HG03196 (cell line): ENCODE measurements at regions not wholly inside any gene's neighbourhood (a gene's known extent, or its start where the extent isn't known, plus 50 kb on each side); places are given as distances from the start of the nearest gene placed in this dataset.

ENCODE experiments used
- ATAC-seq: cut with Tn5 transposase; IDR thresholded peaks from one replicate; pipeline ENCODE4 v1.9.1; 2021; ENCODE audit not compliant: unreplicated experiment

- ATAC-seq: no peak
Measured at GRCh38 chr3:189500299-189500698, 130.9 kb upstream of the TP63 start.

DNA sequence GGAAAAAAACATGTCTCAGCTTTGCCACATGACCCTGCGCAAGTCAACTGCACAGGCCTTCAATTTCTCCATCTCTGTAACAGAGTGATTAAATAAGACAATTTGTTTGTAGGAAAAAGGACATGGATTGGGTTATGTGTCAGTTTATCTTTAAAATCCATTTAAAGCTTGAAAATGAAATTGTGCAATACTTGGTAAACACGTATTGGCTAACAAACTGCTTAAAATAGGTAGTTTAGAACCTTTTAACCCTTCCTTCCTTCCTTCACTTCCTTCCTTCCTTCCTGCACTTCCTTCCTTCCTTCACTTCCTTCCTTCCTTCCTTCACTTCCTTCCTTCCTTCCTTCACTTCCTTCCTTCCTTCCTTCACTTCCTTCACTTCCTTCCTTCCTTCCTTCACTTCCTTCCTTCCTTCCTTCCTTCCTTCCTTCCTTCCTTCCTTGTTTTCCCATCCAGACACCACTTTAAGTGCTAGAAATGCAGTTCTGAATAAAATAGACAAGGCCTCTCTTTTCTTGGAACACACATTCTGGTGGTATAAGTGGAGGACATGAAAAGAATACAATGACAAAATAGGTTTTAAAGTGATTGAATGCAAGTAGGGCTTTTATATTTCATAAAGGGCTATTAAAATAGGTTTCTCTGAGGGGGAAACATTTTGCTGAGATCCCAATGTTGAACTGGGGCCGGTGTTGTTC, 130.2 kb upstream of the TP63 start:
- ATAC-seq: no peak

GRCh38 chr3:189502256-189502655, 128.9 kb upstream of the TP63 start:
- ATAC-seq: no peak

DNA sequence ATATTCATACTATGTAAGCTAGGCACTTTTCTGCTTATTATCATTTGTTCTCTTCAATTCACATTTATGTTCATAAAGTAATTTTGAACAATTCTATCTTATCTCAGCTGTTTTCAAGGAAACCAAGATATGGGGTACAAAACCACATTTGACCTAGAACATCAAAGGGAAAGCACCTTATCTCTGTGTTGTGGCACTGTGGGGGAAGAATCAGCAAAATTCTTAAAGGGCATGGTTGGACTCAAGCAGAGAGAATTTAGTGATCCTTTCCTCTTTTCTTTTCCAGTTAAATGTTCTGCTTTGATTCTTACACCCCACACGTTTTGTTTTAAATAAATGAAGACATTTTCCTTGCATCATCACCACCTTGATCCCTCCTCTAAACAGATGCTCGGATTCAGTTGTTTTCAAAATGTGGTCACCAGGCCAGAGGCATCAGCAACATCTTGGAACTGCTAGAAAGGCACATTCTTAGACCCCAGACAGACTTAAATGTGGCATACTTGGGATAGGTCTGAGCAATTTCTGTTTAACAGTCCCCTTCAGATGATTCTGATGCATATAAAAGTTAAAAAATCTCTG, 128.4 kb upstream of the TP63 start:
- no peak for ATAC-seq

DNA sequence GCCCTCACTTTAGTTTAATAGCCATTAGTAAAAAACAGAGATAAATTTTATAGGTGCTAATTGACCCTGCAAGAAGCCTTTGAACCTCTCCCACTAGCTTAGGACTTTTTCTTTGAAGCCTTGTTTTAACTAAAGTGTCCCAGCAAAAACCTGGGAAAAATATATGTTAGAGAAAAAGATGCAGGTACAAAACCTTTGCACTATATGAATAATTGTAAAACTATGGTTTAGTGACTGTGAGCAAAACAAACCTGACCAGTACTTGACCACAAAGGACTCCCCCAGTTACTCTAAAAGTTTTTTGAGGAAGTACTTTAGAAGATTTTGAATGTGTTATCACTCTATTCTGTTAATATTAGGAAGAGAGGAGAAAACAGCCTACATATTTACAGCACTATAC, 123.3 kb upstream of the TP63 start:
- peak; percentile 56 for ATAC-seq

DNA sequence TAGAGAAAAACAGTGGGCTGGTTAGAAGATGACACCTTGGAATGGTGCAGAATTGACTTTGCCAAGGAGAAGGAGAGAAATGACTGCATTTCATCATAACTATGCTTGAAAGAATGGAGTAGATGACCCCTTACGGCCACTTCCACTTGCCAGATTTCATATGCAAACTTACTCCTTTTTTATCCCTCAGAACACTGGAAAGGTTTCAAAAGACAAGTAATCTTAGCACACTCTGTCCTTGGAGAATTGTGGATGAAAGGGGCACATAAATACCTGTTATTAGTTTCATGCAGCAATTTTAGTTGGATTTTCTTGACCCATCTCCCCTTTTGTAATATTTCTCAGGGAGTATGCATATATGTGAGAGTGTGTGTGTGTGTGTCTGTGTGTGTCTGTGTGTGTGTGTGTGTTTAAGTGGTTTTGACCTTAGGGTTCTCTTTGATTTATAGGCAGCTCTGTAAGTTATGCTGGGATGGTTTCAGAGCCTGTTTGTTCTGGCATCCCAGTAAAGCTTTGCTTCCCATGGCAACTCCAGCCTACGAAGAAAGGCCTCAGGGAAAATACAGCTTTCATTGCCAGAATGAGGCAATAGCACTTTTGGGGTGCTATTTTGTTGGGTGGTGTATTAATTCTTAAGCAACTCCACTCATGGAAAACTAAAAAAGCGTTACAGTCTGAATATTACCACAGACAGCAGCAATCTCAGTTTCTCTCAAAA, 122.2 kb upstream of the TP63 start:
- no peak for ATAC-seq

- peak; percentile 61 for ATAC-seq
Measured at GRCh38 chr3:189512039-189512438, 119.2 kb upstream of the TP63 start.

DNA sequence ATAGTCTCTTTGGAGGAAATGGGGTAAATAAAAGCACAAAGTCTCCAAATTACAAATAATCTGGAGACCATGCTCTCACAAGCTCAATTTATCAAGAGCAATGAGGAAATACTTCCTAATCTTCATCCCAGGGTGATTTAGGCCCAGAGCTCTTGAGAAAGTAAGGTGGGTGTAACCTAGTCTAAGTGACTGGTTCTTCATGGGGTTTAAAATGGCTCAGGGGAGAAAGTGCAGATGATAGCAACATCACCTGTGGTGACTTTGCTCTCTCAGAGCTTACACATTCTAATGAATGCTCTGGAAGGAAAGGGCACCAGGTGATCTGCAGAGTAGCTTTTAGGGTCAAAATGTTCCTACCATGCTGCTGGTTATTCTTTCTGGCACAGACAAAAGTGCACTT, 118.4 kb upstream of the TP63 start:
- no peak for ATAC-seq

DNA sequence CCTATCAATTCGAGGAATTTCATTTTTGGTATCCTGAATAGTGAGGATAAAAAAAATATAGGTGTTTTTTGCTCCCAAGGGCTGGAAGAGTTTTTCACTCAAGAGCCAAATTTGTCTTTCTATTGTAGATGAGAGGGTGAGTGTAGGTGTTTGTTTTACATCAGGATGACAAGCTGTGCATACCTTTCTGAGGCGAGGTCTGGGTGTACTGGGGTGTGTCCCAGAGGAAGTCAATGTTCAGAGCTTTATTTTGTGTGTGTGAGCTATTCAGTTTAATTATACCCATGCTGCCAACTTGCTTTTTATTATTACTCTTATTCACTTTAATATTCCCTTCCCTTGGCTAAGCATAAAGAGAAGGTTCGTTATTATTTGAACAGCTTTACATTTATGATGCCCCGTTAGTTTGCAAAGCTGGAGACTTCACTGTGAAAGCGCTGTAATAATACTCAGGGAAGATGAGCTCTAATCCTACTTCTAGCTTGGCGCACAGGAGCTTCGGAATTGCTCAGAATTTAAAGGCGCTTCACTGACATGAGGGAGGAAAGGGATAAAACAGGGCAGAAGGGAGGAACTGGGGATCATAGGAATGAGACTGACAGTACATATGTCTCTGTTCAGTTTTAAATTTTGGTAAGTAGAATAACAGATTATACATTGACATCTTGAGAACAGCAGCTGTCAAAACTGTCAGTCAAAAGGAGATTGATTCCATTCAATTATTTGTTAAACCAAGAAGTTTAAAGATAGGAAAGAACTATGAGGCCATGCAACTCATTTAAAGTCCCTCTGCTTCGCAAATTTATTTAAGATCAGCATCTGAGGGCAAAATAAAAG, 117.7 kb upstream of the TP63 start:
- ATAC-seq: no peak

DNA sequence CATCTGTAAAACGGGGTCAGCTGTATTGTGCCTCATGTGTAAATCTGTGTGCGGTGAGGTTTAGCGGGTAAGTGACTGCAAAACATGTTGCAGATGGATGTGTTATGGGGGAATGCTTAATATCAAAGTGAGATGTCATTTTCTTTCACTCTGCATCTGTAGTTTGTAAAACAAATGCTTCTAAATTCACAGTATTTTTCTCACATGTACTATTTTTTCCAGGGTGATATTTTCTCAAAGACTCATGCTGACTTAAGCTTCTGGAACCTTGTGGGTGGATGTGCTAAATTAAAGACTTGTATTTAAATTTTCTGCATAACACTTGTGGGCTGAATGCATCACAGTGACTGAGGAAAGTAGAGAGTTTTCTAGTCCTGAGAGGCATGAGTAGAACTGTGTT, 115.2 kb upstream of the TP63 start:
- ATAC-seq: no peak

DNA sequence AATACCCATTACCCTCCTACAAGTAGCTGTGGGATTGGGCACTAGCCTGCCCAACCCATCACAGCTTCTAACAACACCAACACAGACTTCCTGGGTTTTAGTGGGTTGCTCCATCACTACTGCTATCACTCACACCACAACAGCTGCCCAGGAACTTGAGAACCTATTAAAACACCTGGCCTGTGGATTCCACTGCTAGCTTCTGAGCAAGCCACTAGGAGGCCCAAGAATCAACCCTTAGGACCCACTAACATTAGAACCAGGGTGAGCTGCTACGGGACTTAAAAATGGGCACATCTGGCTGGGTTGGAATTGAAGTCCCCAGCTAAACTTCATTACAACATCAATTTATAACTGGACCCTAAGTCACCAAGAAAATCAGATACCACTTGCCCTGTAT, 113.2 kb upstream of the TP63 start:
- no peak for ATAC-seq

DNA sequence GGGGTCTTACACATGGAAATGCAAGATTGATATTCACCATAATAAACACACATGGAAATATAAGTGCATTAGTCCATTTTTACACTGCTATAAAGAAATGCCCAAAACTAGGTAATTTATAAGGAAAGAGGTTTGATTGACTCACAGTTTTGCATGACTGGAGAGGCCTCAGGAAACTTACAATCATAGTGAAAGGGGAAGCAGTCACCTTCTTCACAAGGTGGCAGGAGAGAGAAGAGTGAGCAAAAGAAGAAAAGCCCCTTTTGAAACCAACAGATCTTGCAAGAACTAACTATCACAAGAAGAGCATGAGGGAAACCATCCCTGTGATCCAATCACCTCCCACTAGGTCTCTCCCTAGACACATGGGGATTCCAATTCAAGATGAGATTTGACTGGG, 111.7 kb upstream of the TP63 start:
- ATAC-seq: no peak

DNA sequence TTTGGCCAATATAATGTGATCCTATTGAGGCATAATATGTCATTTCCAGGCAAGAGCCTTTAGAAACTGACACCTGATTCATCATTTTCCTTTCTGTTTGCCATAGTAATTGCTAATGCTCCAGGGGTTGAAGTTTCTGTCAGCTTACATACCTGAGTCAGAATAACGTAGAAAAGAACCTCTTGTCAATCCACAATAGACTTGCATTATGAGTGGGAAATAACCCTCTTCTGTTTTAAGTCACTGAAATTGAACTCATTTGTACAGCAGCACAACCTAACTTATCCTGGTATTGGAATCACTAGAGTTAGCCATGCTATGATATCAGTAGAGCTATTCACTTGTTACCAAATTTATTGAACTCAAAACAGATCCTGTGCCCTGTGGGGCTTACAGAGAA, 101.7 kb upstream of the TP63 start:
- ATAC-seq: peak; percentile 55

DNA sequence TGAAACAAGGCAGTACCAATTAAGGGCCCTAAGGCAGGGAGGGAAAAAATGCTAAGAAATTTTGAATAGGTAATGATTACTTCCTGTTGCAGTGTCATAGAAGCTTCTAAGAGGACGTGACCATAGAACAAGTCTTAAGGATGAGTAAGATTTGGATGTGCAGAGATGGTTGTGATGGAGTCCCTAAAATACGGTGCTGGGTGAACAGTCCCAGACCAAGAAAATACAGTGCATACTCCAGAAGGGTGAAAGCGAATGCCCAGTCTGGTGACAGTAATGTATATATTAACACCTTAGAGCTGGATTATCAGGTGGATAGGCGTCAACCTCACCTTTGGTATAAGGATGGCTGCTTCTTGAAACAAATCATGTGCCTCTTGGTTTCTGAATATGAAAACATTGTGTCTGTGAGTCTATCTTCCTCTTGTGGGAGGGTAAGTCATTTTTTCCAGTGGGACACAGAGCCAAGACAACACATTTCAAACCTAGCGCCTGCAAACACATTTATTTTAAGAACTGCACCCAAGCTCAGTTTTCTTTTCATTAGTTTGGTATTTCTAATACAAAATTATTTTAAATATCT, 101.2 kb upstream of the TP63 start:
- peak; percentile 28 for ATAC-seq

GRCh38 chr3:189530822-189531221, 100.4 kb upstream of the TP63 start:
- no peak for ATAC-seq

GRCh38 chr3:189531271-189531670, 99.9 kb upstream of the TP63 start:
- ATAC-seq: no peak

DNA sequence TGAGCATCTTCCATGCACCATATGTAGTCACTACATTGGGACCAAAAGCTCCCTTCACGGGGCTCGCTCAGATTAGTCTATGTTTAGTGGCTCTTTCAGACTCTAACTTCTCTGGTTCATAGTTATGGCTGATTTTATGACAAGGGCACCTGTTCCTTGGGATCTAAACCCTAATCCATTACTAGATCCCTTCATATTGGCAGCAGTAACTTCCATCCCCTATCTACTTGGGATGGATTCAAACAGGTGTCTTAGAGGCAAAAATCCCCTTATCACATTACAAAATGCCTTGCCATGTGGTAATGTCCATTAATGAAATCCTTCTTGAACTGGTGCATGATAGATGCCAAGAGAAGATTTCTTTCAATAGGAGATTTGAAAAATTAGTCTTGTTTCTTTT, 96.7 kb upstream of the TP63 start:
- no peak for ATAC-seq

DNA sequence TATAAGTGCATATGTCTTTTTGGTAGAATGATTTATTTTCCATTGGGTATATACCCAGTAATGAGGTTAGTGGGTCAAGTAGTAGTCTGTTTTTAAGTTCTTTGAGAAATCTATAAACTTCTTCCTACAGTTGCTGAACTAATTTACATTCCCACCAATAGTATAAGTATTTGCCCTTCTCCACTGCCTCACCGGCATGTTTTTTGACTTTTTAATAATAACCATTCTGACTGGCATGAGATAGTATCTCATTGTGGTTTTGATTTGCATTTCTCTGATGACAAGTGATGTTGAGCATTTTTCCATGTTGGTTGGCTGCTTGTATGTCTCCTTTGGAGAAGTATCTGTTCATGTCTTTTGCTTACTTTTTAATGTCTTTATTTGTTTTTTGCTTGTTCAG, 94.1 kb upstream of the TP63 start:
- ATAC-seq: no peak

DNA sequence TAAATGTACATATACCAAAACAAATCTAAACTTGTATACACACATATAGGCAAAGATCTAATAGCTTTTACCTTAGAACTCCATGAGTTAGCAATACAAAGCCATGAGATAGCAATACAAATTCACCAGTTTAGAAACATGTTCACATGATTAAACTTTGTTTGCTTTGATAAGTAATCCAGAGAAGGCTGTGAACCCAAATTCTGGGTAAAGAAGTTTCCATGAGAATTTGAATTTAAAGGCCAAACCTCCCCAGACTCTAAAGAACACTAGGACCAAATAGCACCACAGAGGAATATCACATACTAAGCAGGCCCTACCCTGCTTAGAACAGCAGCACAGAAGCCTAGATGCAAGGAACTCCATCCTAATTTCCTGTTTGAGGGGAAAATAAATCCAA, 83.7 kb upstream of the TP63 start:
- ATAC-seq: no peak

DNA sequence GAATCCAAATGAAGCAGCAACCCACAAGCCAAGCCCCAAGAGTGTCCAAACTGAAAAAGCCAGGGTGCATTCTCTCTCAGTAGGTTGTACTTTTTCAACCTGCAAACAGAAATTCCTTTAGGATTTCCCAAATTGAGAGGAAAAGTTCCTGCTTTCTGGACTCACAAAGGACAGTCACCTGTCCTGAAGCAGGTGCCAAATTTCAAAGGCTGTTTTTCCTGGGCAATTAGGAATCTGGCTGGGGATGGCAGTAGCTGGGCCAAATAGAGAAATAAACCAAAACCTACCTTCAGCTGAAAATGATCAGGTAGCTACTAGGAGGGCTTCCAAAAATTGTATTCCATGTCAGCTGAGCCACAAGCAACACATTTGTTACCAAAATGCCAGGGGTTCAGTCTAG, 83.1 kb upstream of the TP63 start:
- ATAC-seq: no peak

DNA sequence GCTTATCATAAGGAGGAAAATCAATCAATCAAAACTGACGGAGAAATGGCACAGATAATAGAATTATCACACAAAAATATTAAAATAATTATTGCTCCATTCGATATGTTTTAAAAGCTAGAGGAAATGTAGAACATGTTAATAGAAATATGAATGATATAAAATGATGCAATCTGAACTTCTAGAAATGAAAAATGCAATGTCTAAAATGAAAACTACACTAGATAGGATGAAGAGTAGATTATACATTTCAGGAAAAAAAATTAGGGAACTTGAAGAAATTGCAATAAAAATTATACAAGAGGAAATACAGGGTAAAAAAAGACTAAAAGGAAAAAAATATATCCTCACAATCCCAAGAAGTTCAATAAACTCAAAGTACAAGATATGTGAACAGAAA, 80.2 kb upstream of the TP63 start:
- ATAC-seq: no peak
